ENCODE measurements at regions not wholly inside any gene's neighbourhood (a gene's known extent, or its start where the extent isn't known, plus 50 kb on each side); places are given as distances from the start of the nearest gene placed in this dataset.

DNA sequence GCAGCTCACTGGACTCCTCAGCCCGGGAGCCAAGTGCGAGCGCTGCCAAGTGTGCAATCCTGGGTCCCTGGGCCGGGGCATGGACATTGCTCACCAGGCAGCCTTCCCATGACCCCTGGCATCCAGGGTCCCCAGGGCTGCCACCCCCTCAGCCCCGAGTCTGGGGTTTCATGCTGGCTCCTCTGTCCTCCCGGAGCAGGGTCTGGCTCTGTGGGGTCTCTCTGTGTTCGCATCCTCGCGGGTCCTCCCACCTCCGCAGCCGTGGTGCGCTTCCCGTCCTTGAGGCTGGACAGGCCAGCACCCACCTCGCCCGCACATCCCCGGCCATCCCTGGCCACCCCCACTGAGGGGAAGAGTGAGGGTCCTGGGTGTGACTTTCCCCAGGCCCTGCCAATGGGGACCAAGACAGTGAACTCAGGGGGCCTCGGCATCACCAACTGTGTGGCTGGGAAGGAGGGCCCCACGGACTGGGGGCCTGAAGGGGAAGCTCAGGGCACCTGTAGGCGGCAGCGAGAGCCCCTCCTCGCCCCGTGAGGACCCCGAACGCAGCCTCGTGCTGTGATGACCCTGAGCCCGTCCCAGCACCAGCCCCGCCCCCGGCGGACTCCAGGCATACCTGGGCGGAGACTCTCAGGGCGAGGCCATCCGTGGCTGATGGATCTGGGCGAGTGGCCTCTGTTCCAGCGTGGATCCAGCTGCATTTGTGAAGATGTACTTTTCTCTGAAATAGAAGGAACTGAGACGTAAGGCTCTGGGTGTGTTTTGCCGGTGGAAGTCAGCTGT, 50.3 kb upstream of the CFAP46 start:
- no peaks in the 10 kb centered on the region for H3K9me3 ChIP-seq (ENCODE audit: control insufficient read depth, low read length)
- H3K4me3 ChIP-seq (ENCODE audit: insufficient read depth in 1 of 2, low read depth in 1 of 2, low read length in 2 of 2), result no peak overlapping the region
- H2BK5ac ChIP-seq (ENCODE audit: low read depth, low read length, poor library complexity, severe bottlenecking), result no peak overlapping the region
- no peaks in the 10 kb centered on the region for H3K36me3 ChIP-seq (ENCODE audit: control insufficient read depth in 1 of 2, insufficient read depth in 2 of 2, low read depth in 1 of 2, low read length in 2 of 2)
- H2BK120ac ChIP-seq (ENCODE audit: low read depth, low read length), result no peak overlapping the region
- no peak overlapping the region for H3K23ac ChIP-seq (ENCODE audit: low read length in 2 of 2)
- H3K4me2 ChIP-seq (ENCODE audit: low read length, poor library complexity, severe bottlenecking), result no peak overlapping the region
- no peak overlapping the region for H3K4ac ChIP-seq (ENCODE audit: low read depth in 1 of 2, low read length in 2 of 2)
- no peak overlapping the region for H4K8ac ChIP-seq (ENCODE audit: low read length)
- no peaks in the 10 kb centered on the region for H3K4me1 ChIP-seq (ENCODE audit: control insufficient read depth, insufficient read depth, low read depth, low read length)
- H2AK5ac ChIP-seq (ENCODE audit: low read length, severe bottlenecking), result no peak overlapping the region
- no peak overlapping the region for H3K9ac ChIP-seq (ENCODE audit: low read length)
- WGBS, result 86% methylated on average over 36 of the region's 36 CpGs
- DNase-seq, result no peak
- H2AFZ ChIP-seq (ENCODE audit: low read depth, low read length), result no peak overlapping the region
- no peak overlapping the region for H3K27ac ChIP-seq (ENCODE audit: low read length, poor library complexity, severe bottlenecking)
- no peak overlapping the region for H3K14ac ChIP-seq (ENCODE audit: low read length in 2 of 2)
- H3K27me3 ChIP-seq (ENCODE audit: control insufficient read depth in 1 of 2, insufficient read depth in 1 of 2, low read length in 2 of 2), result peaks cover 9 to 29% of the 10 kb centered on the region in 2 experiments
- no peak overlapping the region for H2BK15ac ChIP-seq (ENCODE audit: low read depth, poor library complexity, severe bottlenecking)
- no peaks in the 10 kb centered on the region for H3K79me1 ChIP-seq (replicated peaks; ENCODE audit: low read length, poor library complexity, severe bottlenecking)
- no peak overlapping the region for H3K18ac ChIP-seq (ENCODE audit: low read depth in 1 of 2, low read length in 2 of 2)
- H2BK12ac ChIP-seq (ENCODE audit: low read length in 2 of 2), result no peak overlapping the region
- no peak overlapping the region for H4K91ac ChIP-seq (ENCODE audit: low read length)

Measured in mesenchymal stem cell (in vitro differentiated cells and primary cell).